NCI-H1694 treated with DMSO at 0.1 percent for 48 hours (cell line): ENCODE measurements at regions not wholly inside any gene's neighbourhood (a gene's known extent, or its start where the extent isn't known, plus 50 kb on each side); places are given as distances from the start of the nearest gene placed in this dataset.

Source experiments
- DNase-seq: peaks from one replicate; lab custom pipeline; 2025; lab: John Stamatoyannopoulos, UW

GRCh38 chr2:219893541-219893940 is 266.1 kb downstream of the SLC4A3 start:
- DNase-seq, result no peak

- no peak for DNase-seq
These were observed 270.0 kb downstream of the SLC4A3 start for GRCh38 chr2:219897456-219897855.

GRCh38 chr2:219901155-219901554 is 273.7 kb downstream of the SLC4A3 start:
- no peak for DNase-seq

- DNase-seq, result no peak
These were observed 275.6 kb downstream of the SLC4A3 start for GRCh38 chr2:219902891-219903552.

GRCh38 chr2:219905640-219906039 is 278.2 kb downstream of the SLC4A3 start:
- DNase-seq, result no peak

- no peak for DNase-seq
These were observed 278.9 kb downstream of the SLC4A3 start for GRCh38 chr2:219906114-219907010.

GRCh38 chr2:219907011-219907365 is 279.6 kb downstream of the SLC4A3 start:
- no peak for DNase-seq

- DNase-seq, result no peak
These were observed 281.1 kb downstream of the SLC4A3 start for GRCh38 chr2:219908538-219908937.

- DNase-seq, result no peak
These were observed 284.1 kb downstream of the SLC4A3 start for GRCh38 chr2:219911541-219911940.

GRCh38 chr2:219912491-219912921 is 285.1 kb downstream of the SLC4A3 start:
- DNase-seq, result no peak

GRCh38 chr2:219914577-219914976 is 287.1 kb downstream of the SLC4A3 start:
- no peak for DNase-seq

- DNase-seq, result no peak
These were observed 288.9 kb downstream of the SLC4A3 start for GRCh38 chr2:219916281-219916680.

GRCh38 chr2:219916726-219917440 is 289.5 kb downstream of the SLC4A3 start:
- no peak for DNase-seq

- no peak for DNase-seq
These were observed 290.8 kb downstream of the SLC4A3 start for GRCh38 chr2:219918254-219918653.

GRCh38 chr2:219918944-219919343 is 291.5 kb downstream of the SLC4A3 start:
- no peak for DNase-seq

GRCh38 chr2:219919506-219919905 is 292.1 kb downstream of the SLC4A3 start:
- DNase-seq, result no peak

- no peak for DNase-seq
These were observed 302.4 kb downstream of the SLC4A3 start for GRCh38 chr2:219929835-219930234.

GRCh38 chr2:219939647-219940046 is 312.2 kb downstream of the SLC4A3 start:
- no peak for DNase-seq

- peak; percentile 70 for DNase-seq
These were observed 317.4 kb downstream of the SLC4A3 start for GRCh38 chr2:219944866-219945265.

GRCh38 chr2:219946021-219946420 is 318.6 kb downstream of the SLC4A3 start:
- DNase-seq, result no peak

- no peak for DNase-seq
These were observed 319.1 kb downstream of the SLC4A3 start for GRCh38 chr2:219946529-219946928.

- DNase-seq, result no peak
These were observed 320.1 kb downstream of the SLC4A3 start for GRCh38 chr2:219947575-219947974.

GRCh38 chr2:219949053-219949452 is 321.6 kb downstream of the SLC4A3 start:
- DNase-seq, result no peak
